Caco-2 (cell line): ENCODE measurements at regions not wholly inside any gene's neighbourhood (a gene's known extent, or its start where the extent isn't known, plus 50 kb on each side); places are given as distances from the start of the nearest gene placed in this dataset.

ENCODE experiments used
- BruUV-seq: library from RNA; stranded (reverse); fragments of 400-500 nt; replicated peaks from 2 replicates; lab custom pipeline; 2021; lab: Mats Ljungman, UMichigan
- CTCF ChIA-PET: fragments of 300-600 bp; sonication (Branson Sonifier 250); formaldehyde crosslinking; loops from one replicate; lab custom pipeline; 2022; ENCODE audit warnings: antibody characterized with exemption; lab: Charles Lee
- POLR2A ChIA-PET: fragments of 300-600 bp; sonication (Branson Sonifier 250); formaldehyde crosslinking; loops from one replicate; lab custom pipeline; 2022; ENCODE audit warnings: antibody characterized with exemption; lab: Charles Lee
- DNase-seq, 2 experiments: peaks; one replicate each; pipeline versions ENCODE4 v3.0.0 to v3.0.0-alpha.2; 2020 to 2022
- H3K27me3 ChIP-seq: replicated peaks from 2 replicates; pipeline ENCODE4 v1.6.0; 2011; ENCODE audit warnings: low read length; ENCODE audit not compliant: control insufficient read depth, insufficient read depth
- H3K36me3 ChIP-seq: 2 replicates; pipeline ENCODE4 v1.5.1; 2011; ENCODE audit warnings: low read length; ENCODE audit not compliant: control insufficient read depth, insufficient read depth
- H3K4me1 ChIP-seq: fragments of 250-450 bp; sonication (Bioruptor Pico); 2 replicates; pipeline ENCODE4 v1.5.1; 2020; ENCODE audit warnings: mild to moderate bottlenecking
- H3K4me3 ChIP-seq: 2 replicates; pipeline ENCODE4 v1.5.1; 2011; ENCODE audit warnings: low read depth, mild to moderate bottlenecking, control low read depth, low read length
- H3K9me3 ChIP-seq: fragments of 250-450 bp; sonication (Bioruptor Pico); 2 replicates; pipeline ENCODE4 v1.5.1; 2020; ENCODE audit warnings: mild to moderate bottlenecking, moderate library complexity
- H3K27ac Mint-ChIP-seq: one replicate; pipeline ENCODE4 v1.8.0; 2022; ENCODE audit warnings: mixed read lengths; ENCODE audit not compliant: unreplicated experiment
- H3K27me3 Mint-ChIP-seq: one replicate; pipeline ENCODE4 v1.8.0; 2022; ENCODE audit warnings: mixed read lengths; ENCODE audit not compliant: insufficient read depth, unreplicated experiment
- H3K36me3 Mint-ChIP-seq: one replicate; pipeline ENCODE4 v1.8.0; 2022; ENCODE audit warnings: mild to moderate bottlenecking, mixed read lengths; ENCODE audit not compliant: insufficient read depth, unreplicated experiment
- H3K4me1 Mint-ChIP-seq: one replicate; pipeline ENCODE4 v1.8.0; 2022; ENCODE audit warnings: low read depth, mixed read lengths; ENCODE audit not compliant: unreplicated experiment
- H3K4me3 Mint-ChIP-seq: one replicate; pipeline ENCODE4 v1.8.0; 2022; ENCODE audit warnings: mild to moderate bottlenecking, moderate library complexity, mixed read lengths; ENCODE audit not compliant: unreplicated experiment
- H3K9me3 Mint-ChIP-seq: one replicate; pipeline ENCODE4 v1.8.0; 2022; ENCODE audit warnings: mixed read lengths; ENCODE audit not compliant: unreplicated experiment
- intact Hi-C: fragments of 100-400 bp; cut with micrococcal nuclease; formaldehyde crosslinking; loops from one replicate; pipeline ENCODE4 v1.10.0; 2022; ENCODE audit not compliant: unreplicated experiment
- TF ChIP-seq, protein P1 (sequence below), 2 experiments: fragments of 200-600 bp in 1 of 2; IDR thresholded peaks; 1 replicate in 1 of 2; 2 replicates in 1 of 2; pipeline versions ENCODE4 v1.5.1 to v1.8.0; 2011 to 2022; ENCODE audit warnings: antibody characterized with exemption in 1 of 2, control low read depth in 1 of 2, inconsistent platforms in 1 of 2, low read depth in 1 of 2, low read length in 1 of 2, mild to moderate bottlenecking in 1 of 2, moderate library complexity in 1 of 2; ENCODE audit not compliant: insufficient read depth in 1 of 2, severe bottlenecking in 1 of 2, unreplicated experiment in 1 of 2

DNA sequence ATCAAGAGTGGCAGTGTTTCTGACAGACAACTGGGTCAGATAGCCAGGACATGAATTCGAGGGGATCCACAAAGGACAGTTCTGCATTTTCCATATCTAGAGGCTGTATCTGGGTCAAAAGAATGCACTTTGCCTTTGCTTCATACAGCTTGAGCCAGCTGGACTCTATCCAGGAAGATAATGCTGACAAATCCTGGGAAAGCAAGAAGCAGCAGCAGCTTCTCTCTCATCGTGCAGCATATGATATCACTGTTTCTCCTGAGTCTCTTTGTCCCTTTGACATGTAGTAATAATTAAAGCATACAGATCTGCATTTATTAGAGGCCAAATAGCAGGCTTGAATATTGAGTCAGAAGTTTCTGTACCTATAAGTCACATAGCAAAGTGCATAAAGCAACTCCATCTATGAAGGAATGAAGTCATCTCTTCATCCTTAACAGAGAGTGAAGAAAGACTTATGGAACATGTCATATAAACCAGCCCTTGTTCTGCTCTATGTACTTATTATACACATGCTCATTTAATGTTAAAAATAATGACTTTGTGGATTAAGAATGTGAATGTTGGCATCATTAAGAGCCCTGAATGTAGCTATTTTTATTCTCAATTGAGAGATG is 236.8 kb upstream of the GBE1 start:
- no TSS peak for BruUV-seq
- DNase-seq = no peak
- TF ChIP-seq, protein P1, sequence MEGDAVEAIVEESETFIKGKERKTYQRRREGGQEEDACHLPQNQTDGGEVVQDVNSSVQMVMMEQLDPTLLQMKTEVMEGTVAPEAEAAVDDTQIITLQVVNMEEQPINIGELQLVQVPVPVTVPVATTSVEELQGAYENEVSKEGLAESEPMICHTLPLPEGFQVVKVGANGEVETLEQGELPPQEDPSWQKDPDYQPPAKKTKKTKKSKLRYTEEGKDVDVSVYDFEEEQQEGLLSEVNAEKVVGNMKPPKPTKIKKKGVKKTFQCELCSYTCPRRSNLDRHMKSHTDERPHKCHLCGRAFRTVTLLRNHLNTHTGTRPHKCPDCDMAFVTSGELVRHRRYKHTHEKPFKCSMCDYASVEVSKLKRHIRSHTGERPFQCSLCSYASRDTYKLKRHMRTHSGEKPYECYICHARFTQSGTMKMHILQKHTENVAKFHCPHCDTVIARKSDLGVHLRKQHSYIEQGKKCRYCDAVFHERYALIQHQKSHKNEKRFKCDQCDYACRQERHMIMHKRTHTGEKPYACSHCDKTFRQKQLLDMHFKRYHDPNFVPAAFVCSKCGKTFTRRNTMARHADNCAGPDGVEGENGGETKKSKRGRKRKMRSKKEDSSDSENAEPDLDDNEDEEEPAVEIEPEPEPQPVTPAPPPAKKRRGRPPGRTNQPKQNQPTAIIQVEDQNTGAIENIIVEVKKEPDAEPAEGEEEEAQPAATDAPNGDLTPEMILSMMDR (IDR thresholded peaks at IDR 0.05; ENCODE audit: insufficient read depth in 1 of 2, low read depth in 1 of 2, low read length in 1 of 2, severe bottlenecking in 1 of 2, unreplicated experiment in 1 of 2) = no peak
- no peaks in the 10 kb centered on the region for H3K9me3 Mint-ChIP-seq
- no peaks in the 10 kb centered on the region for H3K27me3 ChIP-seq
- H3K4me3 Mint-ChIP-seq = no peak overlapping the region
- no peaks in the 10 kb centered on the region for H3K27me3 Mint-ChIP-seq
- no peaks in the 10 kb centered on the region for H3K4me1 Mint-ChIP-seq
- H3K36me3 ChIP-seq = no peaks in the 10 kb centered on the region
- CTCF ChIA-PET = no interaction called here
- POLR2A ChIA-PET = no interaction called here
- intact Hi-C loops = no loop called here
- no peaks in the 10 kb centered on the region for H3K4me1 ChIP-seq
- H3K36me3 Mint-ChIP-seq = no peaks in the 10 kb centered on the region
- no peak overlapping the region for H3K4me3 ChIP-seq
- H3K27ac Mint-ChIP-seq = no peak overlapping the region
- no peaks in the 10 kb centered on the region for H3K9me3 ChIP-seq

- H3K9me3 Mint-ChIP-seq = no peaks in the 10 kb centered on the region
- POLR2A ChIA-PET = no interaction called here
- no peak overlapping the region for H3K27ac Mint-ChIP-seq
- TF ChIP-seq, protein P1 (IDR thresholded peaks at IDR 0.05; ENCODE audit: insufficient read depth in 1 of 2, low read depth in 1 of 2, low read length in 1 of 2, severe bottlenecking in 1 of 2, unreplicated experiment in 1 of 2) = no peak
- Histone ChIP-seq H3K27me3 (no peaks in the 10 kb centered on the region), H3K36me3 (no peaks in the 10 kb centered on the region), H3K9me3 (no peaks in the 10 kb centered on the region), H3K4me1 (no peaks in the 10 kb centered on the region), H3K4me3 (no peak overlapping the region)
- H3K4me1 Mint-ChIP-seq = no peaks in the 10 kb centered on the region
- DNase-seq = no peak
- no peaks in the 10 kb centered on the region for H3K27me3 Mint-ChIP-seq
- no TSS peak for BruUV-seq
- no peak overlapping the region for H3K4me3 Mint-ChIP-seq
- intact Hi-C loops = no loop called here
- CTCF ChIA-PET = no interaction called here
- no peaks in the 10 kb centered on the region for H3K36me3 Mint-ChIP-seq
Observed at GRCh38 chr3:81997390-81997789, 235.9 kb upstream of the GBE1 start.

GRCh38 chr3:81995329-81995728 is 233.9 kb upstream of the GBE1 start:
- Mint-ChIP-seq H3K4me3 (no peak overlapping the region), H3K4me1 (no peaks in the 10 kb centered on the region), H3K27ac (no peak overlapping the region), H3K36me3 (no peaks in the 10 kb centered on the region), H3K9me3 (no peaks in the 10 kb centered on the region), H3K27me3 (no peaks in the 10 kb centered on the region)
- no peak for DNase-seq
- no peaks in the 10 kb centered on the region for H3K9me3 ChIP-seq
- BruUV-seq = no TSS peak
- H3K36me3 ChIP-seq = no peaks in the 10 kb centered on the region
- H3K4me3 ChIP-seq = no peak overlapping the region
- TF ChIP-seq, protein P1 (IDR thresholded peaks at IDR 0.05; ENCODE audit: insufficient read depth in 1 of 2, low read depth in 1 of 2, low read length in 1 of 2, severe bottlenecking in 1 of 2, unreplicated experiment in 1 of 2) = peak in 1 of 2 experiments; percentile 5
- ChIA-PET POLR2A (no interaction called here), CTCF (interaction anchor here (0.9 kb wide), 1 partner anchor 137 kb away, joined by 7 read pairs; no protein-coding TSS in a partner anchor)
- H3K27me3 ChIP-seq = no peaks in the 10 kb centered on the region
- intact Hi-C loops = loop anchor here (1.0 kb wide), 1 partner anchor 138 kb away; no protein-coding TSS in a partner anchor
- H3K4me1 ChIP-seq = no peaks in the 10 kb centered on the region
